Stimulated activated CD4-positive, alpha-beta T cell treated with anti-CD3 and anti-CD28 coated beads, Interleukin-15, amount 100 ng/mL, for 48 hours (primary cell): ENCODE measurements at regions not wholly inside any gene's neighbourhood (a gene's known extent, or its start where the extent isn't known, plus 50 kb on each side); places are given as distances from the start of the nearest gene placed in this dataset.

Experiments used
- DNase-seq, 2 donors: peaks; one replicate each; pipeline ENCODE4 v3.0.0-alpha.2; 2020; ENCODE audit warnings: low read depth in 2 of 2

DNA sequence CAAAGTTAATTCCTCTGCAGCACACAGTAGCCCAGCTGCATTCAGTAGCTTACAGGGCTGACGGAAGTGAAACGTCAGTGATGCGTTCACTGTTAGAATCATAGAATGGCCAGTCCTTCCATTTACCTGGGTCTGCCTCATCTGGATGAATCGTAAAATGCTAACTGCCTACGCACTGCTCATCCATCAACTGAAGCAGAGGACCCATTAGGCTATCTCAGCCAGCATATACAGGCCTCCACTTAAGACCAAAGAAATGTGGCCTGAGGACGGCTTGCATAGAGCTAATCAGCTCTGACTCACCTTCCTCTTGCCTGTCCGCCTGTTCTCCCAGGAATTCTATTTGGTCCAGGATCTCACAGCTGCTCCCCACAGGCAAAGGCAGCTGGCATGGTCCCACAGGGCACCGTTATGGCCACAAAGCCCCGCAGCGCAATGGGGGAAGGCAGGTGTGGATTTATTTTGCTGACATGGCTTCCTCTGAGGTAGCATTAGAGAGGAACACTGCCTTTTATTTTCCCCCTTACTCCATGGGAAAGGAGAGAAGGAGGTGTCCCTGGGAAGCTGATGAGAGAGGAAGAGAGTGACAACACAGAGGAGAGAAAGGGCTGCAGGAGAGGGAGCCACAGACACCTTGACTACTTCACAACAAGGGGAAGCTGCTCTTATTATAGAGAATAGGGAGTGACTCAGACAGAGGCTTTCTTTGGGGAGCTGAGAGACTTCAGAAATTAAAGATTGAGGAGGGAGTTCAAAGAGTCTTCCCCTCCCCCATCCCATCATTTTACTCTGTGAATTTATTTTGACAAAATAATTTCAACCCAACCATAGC lies 177.6 kb downstream of the HHIPL2 start:
- no peak for DNase-seq

DNA sequence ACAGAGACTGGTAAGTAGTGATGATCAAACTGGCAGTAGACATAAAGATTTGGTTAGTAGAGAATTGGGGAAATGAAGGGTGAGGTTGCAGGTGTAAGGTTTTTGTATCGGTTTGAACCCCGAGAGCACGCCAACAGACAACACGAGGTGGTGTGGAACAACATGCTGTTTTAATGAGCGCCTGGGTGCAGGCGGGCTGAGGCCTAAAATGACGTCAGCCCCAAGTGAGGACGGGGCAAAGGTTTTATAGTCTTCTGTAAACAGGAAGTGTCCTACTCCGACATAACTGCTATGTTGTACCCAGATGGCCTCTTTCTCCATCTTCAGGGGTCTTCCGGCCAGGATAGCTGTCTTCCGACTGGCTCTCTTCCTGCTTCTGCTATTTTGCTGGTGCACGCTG lies 178.8 kb downstream of the HHIPL2 start:
- no peak for DNase-seq

DNA sequence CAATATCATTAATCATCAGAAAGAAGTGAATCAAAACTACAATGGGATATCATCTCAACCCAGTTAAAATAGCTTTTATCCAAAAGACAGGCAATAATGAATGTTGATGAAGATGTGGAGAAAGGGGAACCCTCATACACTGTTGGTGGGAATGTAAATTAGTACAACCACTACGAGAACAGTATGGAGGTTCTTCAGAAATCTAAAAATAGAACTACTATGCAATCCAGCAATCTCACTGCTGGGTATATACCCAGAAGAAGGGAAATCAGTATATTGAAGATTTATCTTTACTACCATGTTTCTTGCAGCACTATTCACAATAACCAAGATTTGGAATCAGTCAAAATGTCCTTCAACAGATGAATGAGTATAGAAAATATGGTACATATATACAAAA lies 189.8 kb downstream of the HHIPL2 start:
- no peak for DNase-seq

GRCh38 chr1:222357252-222357651 lies 190.7 kb downstream of the HHIPL2 start:
- no peak for DNase-seq

GRCh38 chr1:222347627-222348026 lies 200.3 kb downstream of the HHIPL2 start:
- no peak for DNase-seq

GRCh38 chr1:222346955-222347354 lies 200.9 kb downstream of the HHIPL2 start:
- DNase-seq = no peak

DNA sequence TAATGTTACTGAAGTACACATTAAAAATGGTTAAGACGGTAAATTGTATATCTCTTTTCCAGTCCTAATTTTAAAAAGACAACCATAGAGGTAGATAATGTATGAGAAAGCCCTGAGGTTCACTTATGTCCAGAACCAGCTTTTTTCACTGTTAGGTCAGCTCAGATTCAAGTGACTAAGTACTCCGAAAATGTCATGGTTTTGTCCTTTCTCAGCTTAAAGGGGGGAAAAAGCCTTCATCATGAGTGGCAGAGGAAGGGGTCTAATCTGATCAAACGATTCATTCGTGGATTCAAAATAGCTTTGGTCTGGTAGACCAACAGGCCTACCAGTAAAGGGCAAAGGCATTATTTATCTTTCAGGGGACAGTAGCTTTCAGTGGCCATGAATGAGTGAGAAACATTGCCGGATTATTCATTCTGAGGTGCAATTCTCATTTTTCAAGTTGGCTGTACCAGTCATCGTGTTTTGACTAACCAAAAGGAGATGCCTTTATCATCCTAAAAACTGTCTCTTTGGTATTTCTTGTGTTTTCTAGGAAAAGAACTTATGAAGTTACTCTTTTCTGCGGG lies 208.4 kb downstream of the HHIPL2 start:
- DNase-seq = no peak

- no peak for DNase-seq
Measured at GRCh38 chr1:222335586-222335985, 212.3 kb downstream of the HHIPL2 start.

GRCh38 chr1:222334026-222334680 lies 213.8 kb downstream of the HHIPL2 start:
- DNase-seq = no peak

DNA sequence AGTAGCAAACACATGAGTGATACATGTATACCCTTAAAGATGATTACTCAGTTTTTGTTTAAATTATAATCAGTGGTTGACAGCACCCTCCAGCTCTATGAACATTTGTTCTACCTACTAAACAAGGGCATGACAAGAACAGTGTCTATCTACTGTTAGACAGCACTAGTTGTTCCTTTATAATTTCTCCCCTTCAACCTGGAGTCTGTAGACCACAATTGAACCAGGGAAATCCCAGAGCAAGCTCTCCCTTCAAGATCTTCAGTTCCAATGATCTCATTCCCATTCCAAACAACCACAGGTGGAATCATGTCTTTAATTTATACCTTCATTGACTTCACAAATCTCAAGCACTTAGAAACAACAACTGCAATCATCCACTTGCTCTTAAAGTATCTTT lies 216.1 kb downstream of the HHIPL2 start:
- no peak for DNase-seq

DNA sequence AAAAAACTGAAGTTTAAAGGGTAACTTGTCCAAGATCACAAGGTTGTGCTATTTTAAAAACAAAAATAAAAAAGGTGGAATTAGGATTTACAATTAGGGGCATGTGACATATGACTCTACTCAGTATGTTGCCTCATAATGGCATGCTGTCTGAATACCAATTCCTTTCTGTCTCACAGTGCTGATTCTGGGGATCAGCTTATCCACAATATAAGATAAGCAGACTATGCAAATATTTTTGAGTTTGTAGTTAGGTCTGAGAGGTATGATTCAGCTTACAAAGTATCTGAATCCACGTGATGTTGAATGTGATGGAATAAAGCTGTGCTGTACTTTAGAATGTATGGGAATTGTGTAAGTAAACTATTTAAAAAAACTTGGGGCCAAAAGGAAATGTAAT lies 216.6 kb downstream of the HHIPL2 start:
- DNase-seq = no peak

- DNase-seq = no peak
Measured at GRCh38 chr1:222329493-222330045, 218.3 kb downstream of the HHIPL2 start.

DNA sequence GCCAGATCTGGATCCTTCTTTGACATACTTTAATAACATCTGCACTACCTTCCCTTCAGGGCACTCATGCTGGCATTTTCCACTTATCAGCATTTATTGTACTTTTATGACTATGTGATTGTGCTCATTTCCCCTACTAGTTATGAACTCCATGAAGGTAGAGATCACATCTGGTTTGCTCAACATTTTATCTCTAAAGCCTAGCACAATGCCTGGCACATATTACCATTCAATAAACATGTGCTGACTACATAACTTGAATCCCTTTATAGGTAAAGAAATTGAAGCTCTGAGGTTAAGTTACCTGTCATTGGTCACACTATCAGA lies 221.2 kb downstream of the HHIPL2 start:
- no peak for DNase-seq

DNA sequence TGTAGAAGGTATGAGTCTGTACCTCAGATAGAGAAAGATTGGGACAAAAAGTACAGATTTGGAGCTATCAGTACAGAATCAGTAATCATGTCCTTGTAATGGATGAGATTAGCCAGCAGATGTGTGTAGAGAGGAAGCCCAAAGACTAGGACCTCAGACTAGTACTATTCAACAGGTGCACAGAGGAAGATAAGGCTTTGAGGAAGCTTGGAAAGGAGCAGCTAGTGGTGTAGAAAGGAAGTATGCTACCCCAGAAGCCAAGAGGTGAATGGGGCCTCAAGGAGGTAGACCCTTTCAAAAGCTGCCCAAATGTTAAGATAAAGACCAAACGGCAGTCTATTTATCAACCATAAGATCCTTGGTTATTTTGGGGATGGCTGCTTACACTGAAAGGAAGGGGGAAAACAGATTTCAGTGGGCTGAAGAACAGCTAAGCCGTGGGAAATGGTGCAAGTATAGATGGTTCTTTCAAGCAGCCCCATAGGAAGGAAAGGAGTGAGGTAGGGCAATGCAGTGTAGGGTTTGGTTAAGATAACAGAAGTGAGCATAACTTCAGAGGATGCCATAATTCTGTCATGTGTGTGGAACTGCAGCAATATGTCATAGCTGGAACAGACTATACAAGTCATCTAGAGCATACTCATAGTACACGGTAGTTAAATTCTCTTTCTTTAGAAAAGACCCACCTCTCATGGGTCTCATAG lies 221.7 kb downstream of the HHIPL2 start:
- no peak for DNase-seq

DNA sequence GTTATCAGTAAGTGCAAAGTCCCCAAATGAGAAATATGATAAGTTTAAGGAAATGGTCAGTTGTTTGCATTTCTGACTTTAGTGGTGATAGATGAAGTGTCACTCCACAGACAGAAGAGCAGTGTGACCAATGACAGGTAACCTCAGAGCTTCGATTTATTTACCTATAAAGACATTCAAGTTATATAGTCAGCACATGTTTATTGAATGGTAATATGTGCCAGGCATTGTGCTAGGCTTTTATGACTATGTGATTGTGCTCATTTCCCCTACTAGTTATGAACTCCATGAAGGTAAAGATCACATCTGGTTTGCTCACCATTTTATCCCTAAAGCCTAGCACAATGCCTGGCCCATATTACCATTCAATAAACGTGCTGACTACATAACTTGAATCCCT lies 222.4 kb downstream of the HHIPL2 start:
- DNase-seq = no peak

DNA sequence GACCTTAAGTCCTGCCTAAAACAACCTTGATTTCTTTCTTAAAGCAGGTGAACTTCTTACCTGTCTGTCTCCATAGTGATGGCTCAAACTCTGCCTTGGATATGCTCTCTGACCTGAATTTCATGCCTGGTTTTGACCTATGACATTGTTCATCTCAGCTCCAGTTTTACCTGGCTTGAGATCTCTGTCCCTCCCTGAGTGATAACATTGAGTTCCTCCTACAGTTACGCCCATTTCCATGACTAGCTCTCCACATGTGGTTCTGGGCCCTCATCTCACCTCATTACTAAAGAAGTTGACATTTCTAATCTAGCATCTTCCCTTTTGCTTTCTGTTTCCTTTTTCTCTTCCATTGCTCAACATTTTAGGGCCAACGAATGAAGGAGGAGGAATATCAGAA lies 233.1 kb downstream of the HHIPL2 start:
- DNase-seq = no peak

DNA sequence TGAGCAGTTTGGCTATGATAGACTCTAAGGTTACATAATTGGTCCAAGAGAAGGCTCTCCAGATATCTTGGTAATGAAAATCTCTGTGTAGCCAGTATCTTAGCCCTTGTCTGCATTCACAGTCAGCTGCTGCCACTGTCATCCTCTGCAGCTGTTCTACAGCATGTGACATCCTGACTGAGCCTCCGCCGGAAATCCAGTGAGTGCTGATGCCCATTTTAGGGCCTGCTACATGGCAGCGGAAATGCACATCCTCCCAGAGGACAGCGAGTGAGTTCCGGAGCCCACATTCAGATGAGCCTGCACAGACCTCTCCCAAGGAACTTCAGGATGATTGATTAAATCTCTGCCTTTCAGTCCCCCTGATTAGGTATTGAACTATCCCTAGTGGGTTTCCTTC lies 237.1 kb downstream of the HHIPL2 start:
- no peak for DNase-seq

- DNase-seq = no peak
Measured at GRCh38 chr1:222307621-222308020, 240.3 kb downstream of the HHIPL2 start.

- no peak for DNase-seq
Measured at GRCh38 chr1:222306512-222306911, 241.4 kb downstream of the HHIPL2 start.

- no peak for DNase-seq
Measured at GRCh38 chr1:222306011-222306410, 241.9 kb downstream of the HHIPL2 start.

- no peak for DNase-seq
Measured at GRCh38 chr1:222301652-222302051, 246.3 kb downstream of the HHIPL2 start.

DNA sequence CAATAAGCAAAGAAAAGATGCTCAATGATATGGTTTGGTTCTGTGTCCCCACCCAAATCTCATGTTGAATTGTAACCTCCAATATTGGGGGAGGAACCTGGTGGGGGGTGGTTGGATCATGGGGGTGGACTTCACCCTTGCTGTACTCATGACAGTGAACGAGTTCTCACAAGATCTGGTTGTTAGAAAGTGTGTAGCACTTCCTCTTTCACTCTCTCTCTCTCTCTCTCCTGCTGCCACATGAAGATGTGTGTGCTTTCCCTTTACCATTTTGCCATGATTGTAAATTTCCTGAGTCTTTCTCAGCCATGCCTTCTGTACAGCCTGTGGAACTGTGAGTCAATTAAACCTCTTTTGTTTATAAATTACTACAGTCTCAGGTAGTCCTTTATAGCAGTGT lies 248.4 kb downstream of the HHIPL2 start:
- DNase-seq = no peak
